IPS-NIHi11 (cell line): ENCODE measurements at regions not wholly inside any gene's neighbourhood (a gene's known extent, or its start where the extent isn't known, plus 50 kb on each side); places are given as distances from the start of the nearest gene placed in this dataset.
"Not testable (repeated sequence)": the region's sequence is repeated elsewhere in the genome, so short reads cannot be mapped to it uniquely, and the experiment has no call there.

Experiments
- DNase-seq: peaks from one replicate; pipeline ENCODE4 v3.0.0; 2012; ENCODE audit warnings: mixed read lengths, low spot score

GRCh38 chr13:39803156-39803555, 147.7 kb downstream of the COG6 start:
- no peak for DNase-seq

GRCh38 chr13:39803851-39804250, 148.4 kb downstream of the COG6 start:
- DNase-seq = no peak

- DNase-seq = no peak
These were observed 149.1 kb downstream of the COG6 start for GRCh38 chr13:39804332-39805210.

GRCh38 chr13:39809466-39809865, 154.0 kb downstream of the COG6 start:
- no peak for DNase-seq

GRCh38 chr13:39810091-39810877, 154.8 kb downstream of the COG6 start:
- no peak for DNase-seq

GRCh38 chr13:39811051-39811450, 155.6 kb downstream of the COG6 start:
- no peak for DNase-seq

GRCh38 chr13:39811696-39812095, 156.2 kb downstream of the COG6 start:
- no peak for DNase-seq

- DNase-seq = no peak
These were observed 160.1 kb downstream of the COG6 start for GRCh38 chr13:39815345-39816111.

GRCh38 chr13:39816936-39817335, 161.5 kb downstream of the COG6 start:
- DNase-seq = no peak

GRCh38 chr13:39818953-39819352, 163.5 kb downstream of the COG6 start:
- no peak for DNase-seq

GRCh38 chr13:39820606-39821005, 165.1 kb downstream of the COG6 start:
- DNase-seq = peak; percentile 27

- no peak for DNase-seq
These were observed 166.5 kb downstream of the COG6 start for GRCh38 chr13:39821977-39822376.

GRCh38 chr13:39822437-39822836, 167.0 kb downstream of the COG6 start:
- DNase-seq = no peak

GRCh38 chr13:39823063-39823713, 167.7 kb downstream of the COG6 start:
- DNase-seq = no peak

- no peak for DNase-seq
These were observed 170.4 kb downstream of the COG6 start for GRCh38 chr13:39825886-39826285.

- DNase-seq = peak; percentile 33
These were observed 179.8 kb downstream of the COG6 start for GRCh38 chr13:39835253-39835652.

GRCh38 chr13:39836038-39836437, 180.6 kb downstream of the COG6 start:
- peak; percentile 49 for DNase-seq

GRCh38 chr13:39837866-39838265, 182.4 kb downstream of the COG6 start:
- not testable (repeated sequence) for DNase-seq

GRCh38 chr13:39840201-39840600, 184.7 kb downstream of the COG6 start:
- no peak for DNase-seq

GRCh38 chr13:39847336-39847735, 191.9 kb downstream of the COG6 start:
- DNase-seq = no peak

- no peak for DNase-seq
These were observed 199.8 kb downstream of the COG6 start for GRCh38 chr13:39855236-39855635.

- DNase-seq = no peak
These were observed 201.3 kb downstream of the COG6 start for GRCh38 chr13:39856714-39857113.
